Mesenchymal stem cell (in vitro differentiated cells and primary cell): ENCODE measurements at regions not wholly inside any gene's neighbourhood (a gene's known extent, or its start where the extent isn't known, plus 50 kb on each side); places are given as distances from the start of the nearest gene placed in this dataset.

Experiments
- DNase-seq: peaks from one replicate; pipeline ENCODE4 v3.0.0-alpha.2; 2013
- H2AFZ ChIP-seq: one replicate; pipeline ENCODE4 v1.6.1; 2013; ENCODE audit warnings: low read depth, mild to moderate bottlenecking, control low read depth, inconsistent platforms, low read length, moderate library complexity
- H2AK5ac ChIP-seq: 2 replicates; pipeline ENCODE4 v1.6.1; 2013; ENCODE audit warnings: low read length, moderate library complexity, mild to moderate bottlenecking, inconsistent platforms; ENCODE audit not compliant: severe bottlenecking
- H2BK120ac ChIP-seq: one replicate; pipeline ENCODE4 v1.6.1; 2013; ENCODE audit warnings: low read depth, mild to moderate bottlenecking, inconsistent platforms, low read length, moderate library complexity
- H2BK12ac ChIP-seq, 2 experiments: one replicate each; pipeline ENCODE4 v1.6.1; 2013; ENCODE audit warnings: inconsistent platforms in 2 of 2, low read length in 2 of 2, mild to moderate bottlenecking in 2 of 2, moderate library complexity in 2 of 2, control low read depth in 1 of 2
- H2BK15ac ChIP-seq: one replicate; pipeline ENCODE4 v1.6.1; 2013; ENCODE audit warnings: mild to moderate bottlenecking, low read depth, inconsistent platforms; ENCODE audit not compliant: poor library complexity, severe bottlenecking
- H2BK5ac ChIP-seq: 2 replicates; pipeline ENCODE4 v1.6.1; 2013; ENCODE audit warnings: low read depth, mild to moderate bottlenecking, low read length, control low read depth, inconsistent platforms; ENCODE audit not compliant: poor library complexity, severe bottlenecking
- H3K14ac ChIP-seq, 2 experiments: one replicate each; pipeline ENCODE4 v1.6.1; 2013; ENCODE audit warnings: inconsistent platforms in 2 of 2, low read length in 2 of 2, control low read depth in 1 of 2, mild to moderate bottlenecking in 1 of 2, moderate library complexity in 1 of 2
- H3K18ac ChIP-seq, 2 experiments: one replicate each; pipeline ENCODE4 v1.6.1; 2013; ENCODE audit warnings: inconsistent platforms in 2 of 2, low read length in 2 of 2, control low read depth in 1 of 2, low read depth in 1 of 2, mild to moderate bottlenecking in 1 of 2
- H3K23ac ChIP-seq, 2 experiments: one replicate each; pipeline ENCODE4 v1.6.1; 2013; ENCODE audit warnings: inconsistent platforms in 2 of 2, low read length in 2 of 2, mild to moderate bottlenecking in 2 of 2, moderate library complexity in 2 of 2, control low read depth in 1 of 2
- H3K27ac ChIP-seq: 2 replicates; pipeline ENCODE4 v1.5.1; 2013; ENCODE audit warnings: mild to moderate bottlenecking, moderate library complexity, low read length, control low read depth, inconsistent platforms; ENCODE audit not compliant: poor library complexity, severe bottlenecking
- H3K27me3 ChIP-seq, 2 experiments: 2 replicates each; pipeline versions ENCODE4 v1.6.1 to v1.7.0; 2013; ENCODE audit warnings: low read length in 2 of 2, mild to moderate bottlenecking in 2 of 2, moderate library complexity in 2 of 2, control low read depth in 1 of 2, inconsistent platforms in 1 of 2; ENCODE audit not compliant: control insufficient read depth in 1 of 2, insufficient read depth in 1 of 2
- H3K36me3 ChIP-seq, 2 experiments: 2 replicates each; pipeline versions ENCODE4 v1.6.1 to v1.7.0; 2013; ENCODE audit warnings: low read length in 2 of 2, control low read depth in 1 of 2, inconsistent platforms in 1 of 2, low read depth in 1 of 2, mild to moderate bottlenecking in 1 of 2; ENCODE audit not compliant: insufficient read depth in 2 of 2, control insufficient read depth in 1 of 2
- H3K4ac ChIP-seq, 2 experiments: one replicate each; pipeline ENCODE4 v1.6.1; 2013; ENCODE audit warnings: inconsistent platforms in 2 of 2, low read length in 2 of 2, mild to moderate bottlenecking in 2 of 2, moderate library complexity in 2 of 2, control low read depth in 1 of 2, low read depth in 1 of 2
- H3K4me1 ChIP-seq: 2 replicates; pipeline ENCODE4 v1.6.1; 2013; ENCODE audit warnings: low read depth, low read length, control low read depth; ENCODE audit not compliant: control insufficient read depth, insufficient read depth
- H3K4me2 ChIP-seq: 2 replicates; pipeline ENCODE4 v1.6.1; 2013; ENCODE audit warnings: low read length, mild to moderate bottlenecking, inconsistent platforms; ENCODE audit not compliant: poor library complexity, severe bottlenecking
- H3K4me3 ChIP-seq, 2 experiments: 2 replicates each; pipeline versions ENCODE4 v1.5.1 to v1.7.0; 2013; ENCODE audit warnings: low read length in 2 of 2, mild to moderate bottlenecking in 2 of 2, control low read depth in 1 of 2, low read depth in 1 of 2; ENCODE audit not compliant: insufficient read depth in 1 of 2
- H3K79me1 ChIP-seq: replicated peaks from 2 replicates; pipeline ENCODE4 v1.6.1; 2013; ENCODE audit warnings: mild to moderate bottlenecking, control low read depth, low read length, inconsistent platforms; ENCODE audit not compliant: poor library complexity, severe bottlenecking
- H3K9ac ChIP-seq: 2 replicates; pipeline ENCODE4 v1.7.0; 2013; ENCODE audit warnings: mild to moderate bottlenecking, low read length, moderate library complexity
- H3K9me3 ChIP-seq: 2 replicates; pipeline ENCODE4 v1.7.0; 2013; ENCODE audit warnings: mild to moderate bottlenecking, low read length; ENCODE audit not compliant: control insufficient read depth
- H4K8ac ChIP-seq: one replicate; pipeline ENCODE4 v1.6.1; 2013; ENCODE audit warnings: inconsistent platforms, mild to moderate bottlenecking, low read length, moderate library complexity
- H4K91ac ChIP-seq: one replicate; pipeline ENCODE4 v1.6.1; 2013; ENCODE audit warnings: mild to moderate bottlenecking, low read length, inconsistent platforms
- WGBS: methylation state at CpG from one replicate; pipeline ENCODE4 v1.1.7; 2013; ENCODE audit warnings: mixed read lengths; 5-methylcytosine and 5-hydroxymethylcytosine counted together

DNA sequence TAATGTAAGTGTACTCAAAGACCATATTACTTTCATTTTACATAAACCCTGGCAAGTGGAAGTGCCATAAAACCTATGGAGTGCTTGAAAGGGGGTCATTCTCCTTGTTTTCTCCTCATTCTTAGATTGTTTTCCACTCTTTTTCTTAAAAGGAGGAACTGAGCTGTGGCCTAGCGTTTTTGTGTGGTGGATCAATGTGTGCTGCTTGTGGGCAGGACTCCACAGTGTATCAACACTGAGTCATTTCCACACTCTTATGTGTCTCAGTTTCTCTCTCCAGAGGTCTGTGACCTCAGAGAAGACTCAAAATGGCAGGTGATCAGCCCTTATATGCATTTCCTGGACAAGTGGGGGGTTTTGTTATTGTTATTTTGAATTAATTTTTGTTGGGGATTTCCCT is 516.1 kb upstream of the CDH10 start:
- H3K27me3 ChIP-seq: no peaks in the 10 kb centered on the region
- no peaks in the 10 kb centered on the region for H3K79me1 ChIP-seq
- no peak overlapping the region for H3K18ac ChIP-seq
- H3K9ac ChIP-seq: no peak overlapping the region
- peaks cover 3% of the 10 kb centered on the region for H3K9me3 ChIP-seq
- no peak overlapping the region for H2AFZ ChIP-seq
- no peak overlapping the region for H3K4me3 ChIP-seq
- H4K8ac ChIP-seq: no peak overlapping the region
- no peak overlapping the region for H3K4me2 ChIP-seq
- no peak overlapping the region for H2BK12ac ChIP-seq
- no peak overlapping the region for H3K27ac ChIP-seq
- H2BK5ac ChIP-seq: no peak overlapping the region
- H4K91ac ChIP-seq: no peak overlapping the region
- no peak overlapping the region for H2BK15ac ChIP-seq
- no peaks in the 10 kb centered on the region for H3K4me1 ChIP-seq
- no peak overlapping the region for H3K14ac ChIP-seq
- no peak overlapping the region for H2BK120ac ChIP-seq
- no peak overlapping the region for H3K23ac ChIP-seq
- no CpG with 5 or more reads among the region's 1 CpG for WGBS
- no peak for DNase-seq
- H2AK5ac ChIP-seq: no peak overlapping the region
- H3K36me3 ChIP-seq: no peaks in the 10 kb centered on the region
- no peak overlapping the region for H3K4ac ChIP-seq

DNA sequence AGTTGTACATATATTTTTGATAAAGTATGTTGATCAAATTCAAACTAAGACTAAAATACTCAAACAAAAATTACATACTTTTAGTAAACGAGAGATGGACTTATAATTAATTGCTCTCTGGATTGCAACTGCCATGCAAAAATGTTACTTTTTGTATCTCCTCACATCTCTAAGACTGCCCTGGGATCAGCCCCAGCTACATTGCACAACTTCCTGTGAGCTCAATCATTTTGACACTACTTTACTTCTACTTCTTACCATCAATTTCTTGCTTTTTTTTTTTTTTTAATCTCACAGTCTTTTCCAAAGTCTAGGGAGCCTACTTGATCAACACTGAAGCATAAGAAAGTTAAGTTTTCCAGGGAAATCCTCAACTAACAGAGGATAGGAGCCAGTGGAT is 506.0 kb upstream of the CDH10 start:
- Histone ChIP-seq H3K9ac (no peak overlapping the region), H2AFZ (no peak overlapping the region), H3K14ac (no peak overlapping the region), H3K4me2 (no peak overlapping the region), H2AK5ac (no peak overlapping the region), H3K4ac (no peak overlapping the region), H2BK5ac (no peak overlapping the region), H3K79me1 (no peaks in the 10 kb centered on the region), H4K91ac (no peak overlapping the region), H2BK12ac (no peak overlapping the region), H3K18ac (no peak overlapping the region), H3K4me3 (no peak overlapping the region), H3K9me3 (peaks cover 26% of the 10 kb centered on the region), H3K27ac (no peak overlapping the region), H4K8ac (no peak overlapping the region), H2BK120ac (no peak overlapping the region), H3K36me3 (no peaks in the 10 kb centered on the region), H3K27me3 (no peaks in the 10 kb centered on the region), H3K23ac (no peak overlapping the region), H3K4me1 (no peaks in the 10 kb centered on the region), H2BK15ac (no peak overlapping the region)
- 78% methylated on average over 1 of the region's 1 CpG for WGBS
- DNase-seq: no peak

DNA sequence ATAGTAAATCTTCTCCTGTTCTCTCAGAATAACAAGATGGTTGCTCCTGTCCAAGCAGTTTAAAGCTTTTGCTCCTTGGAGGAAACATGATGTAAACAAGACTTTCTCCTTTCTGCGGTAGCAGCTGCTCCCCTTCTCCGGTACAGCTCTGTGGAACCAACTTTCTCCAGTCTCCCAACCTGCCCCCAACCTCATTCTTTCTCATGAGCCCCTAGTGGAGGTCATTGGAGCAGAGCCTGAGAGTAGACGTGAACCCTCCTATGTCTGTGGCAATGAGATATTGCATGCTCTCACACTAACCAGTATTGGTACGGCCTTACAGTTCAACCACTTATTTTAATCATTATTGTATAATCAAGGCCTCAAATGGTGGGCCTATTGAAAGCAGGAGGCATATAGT is 483.8 kb upstream of the CDH10 start:
- WGBS: 69% methylated on average over 2 of the region's 4 CpGs
- Histone ChIP-seq H3K14ac (no peak overlapping the region), H2BK12ac (no peak overlapping the region), H3K36me3 (no peaks in the 10 kb centered on the region), H3K4me2 (no peak overlapping the region), H3K18ac (no peak overlapping the region), H2BK15ac (no peak overlapping the region), H2AK5ac (no peak overlapping the region), H3K27ac (no peak overlapping the region), H4K8ac (no peak overlapping the region), H2AFZ (no peak overlapping the region), H3K27me3 (no peaks in the 10 kb centered on the region), H3K9me3 (peaks cover 14% of the 10 kb centered on the region), H3K23ac (no peak overlapping the region), H4K91ac (no peak overlapping the region), H3K79me1 (no peaks in the 10 kb centered on the region), H3K4me3 (no peak overlapping the region), H3K4me1 (no peaks in the 10 kb centered on the region), H2BK120ac (no peak overlapping the region), H2BK5ac (no peak overlapping the region), H3K4ac (no peak overlapping the region), H3K9ac (no peak overlapping the region)
- DNase-seq: no peak

DNA sequence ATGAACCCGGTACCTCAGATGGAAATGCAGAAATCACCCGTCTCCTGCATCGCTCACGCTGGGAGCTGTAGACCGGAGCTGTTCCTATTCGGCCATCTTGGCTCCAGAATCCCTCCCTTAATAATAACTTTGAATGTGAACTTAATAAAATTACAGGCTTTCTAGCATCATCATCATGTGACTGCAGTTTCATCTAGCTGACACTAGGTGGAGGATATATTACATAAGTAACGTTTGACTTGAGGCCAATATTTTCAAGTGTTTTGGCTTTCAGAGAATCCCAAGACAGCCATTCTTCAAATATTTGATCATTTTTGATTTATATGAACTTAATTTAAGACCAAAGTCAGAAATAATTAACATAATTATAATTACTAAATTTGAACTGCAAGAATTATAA is 474.9 kb upstream of the CDH10 start:
- H2BK15ac ChIP-seq: no peak overlapping the region
- H2BK12ac ChIP-seq: no peak overlapping the region
- H3K14ac ChIP-seq: no peak overlapping the region
- no peak overlapping the region for H3K4me2 ChIP-seq
- H2AK5ac ChIP-seq: no peak overlapping the region
- no peak overlapping the region for H2AFZ ChIP-seq
- no peak overlapping the region for H3K4ac ChIP-seq
- H4K8ac ChIP-seq: no peak overlapping the region
- H4K91ac ChIP-seq: no peak overlapping the region
- WGBS: 90% methylated on average over 4 of the region's 7 CpGs
- no peaks in the 10 kb centered on the region for H3K4me1 ChIP-seq
- H3K18ac ChIP-seq: no peak overlapping the region
- no peak overlapping the region for H3K9ac ChIP-seq
- peak; percentile 40 for DNase-seq
- no peak overlapping the region for H3K23ac ChIP-seq
- no peak overlapping the region for H2BK120ac ChIP-seq
- no peaks in the 10 kb centered on the region for H3K27me3 ChIP-seq
- no peak overlapping the region for H3K4me3 ChIP-seq
- H3K36me3 ChIP-seq: no peaks in the 10 kb centered on the region
- no peak overlapping the region for H2BK5ac ChIP-seq
- no peaks in the 10 kb centered on the region for H3K9me3 ChIP-seq
- no peak overlapping the region for H3K27ac ChIP-seq
- no peaks in the 10 kb centered on the region for H3K79me1 ChIP-seq
